HG02884 (cell line): ENCODE measurements at regions not wholly inside any gene's neighbourhood (a gene's known extent, or its start where the extent isn't known, plus 50 kb on each side); places are given as distances from the start of the nearest gene placed in this dataset.

Experiments
- ATAC-seq: cut with Tn5 transposase; IDR thresholded peaks from one replicate; pipeline ENCODE4 v1.9.1; 2021; ENCODE audit warnings: mild to moderate bottlenecking, moderate library complexity; ENCODE audit not compliant: unreplicated experiment

GRCh38 chr18:27500531-27500930, 315.4 kb upstream of the CHST9 start:
- no peak for ATAC-seq

GRCh38 chr18:27497246-27497645, 312.1 kb upstream of the CHST9 start:
- no peak for ATAC-seq

- no peak for ATAC-seq
These were observed 308.1 kb upstream of the CHST9 start for GRCh38 chr18:27493182-27493581.

- no peak for ATAC-seq
These were observed 306.7 kb upstream of the CHST9 start for GRCh38 chr18:27491772-27492171.

- no peak for ATAC-seq
These were observed 298.2 kb upstream of the CHST9 start for GRCh38 chr18:27483276-27483675.

- no peak for ATAC-seq
These were observed 293.4 kb upstream of the CHST9 start for GRCh38 chr18:27478459-27478858.

- no peak for ATAC-seq
These were observed 288.2 kb upstream of the CHST9 start for GRCh38 chr18:27473318-27473717.

GRCh38 chr18:27467073-27467472, 282.0 kb upstream of the CHST9 start:
- no peak for ATAC-seq

- no peak for ATAC-seq
These were observed 276.8 kb upstream of the CHST9 start for GRCh38 chr18:27461957-27462356.

- ATAC-seq, result no peak
These were observed 264.0 kb upstream of the CHST9 start for GRCh38 chr18:27449104-27449503.

GRCh38 chr18:27447930-27448329, 262.8 kb upstream of the CHST9 start:
- ATAC-seq, result no peak

- ATAC-seq, result no peak
These were observed 262.4 kb upstream of the CHST9 start for GRCh38 chr18:27447451-27447881.

- no peak for ATAC-seq
These were observed 245.5 kb upstream of the CHST9 start for GRCh38 chr18:27430595-27430994.

GRCh38 chr18:27428716-27429475, 243.8 kb upstream of the CHST9 start:
- ATAC-seq, result no peak

GRCh38 chr18:27428120-27428519, 243.0 kb upstream of the CHST9 start:
- no peak for ATAC-seq

- ATAC-seq, result no peak
These were observed 238.5 kb upstream of the CHST9 start for GRCh38 chr18:27423581-27423980.

GRCh38 chr18:27419646-27420045, 234.5 kb upstream of the CHST9 start:
- no peak for ATAC-seq

- no peak for ATAC-seq
These were observed 230.4 kb upstream of the CHST9 start for GRCh38 chr18:27415495-27415894.

- ATAC-seq, result no peak
These were observed 229.6 kb upstream of the CHST9 start for GRCh38 chr18:27414682-27415081.

- no peak for ATAC-seq
These were observed 228.6 kb upstream of the CHST9 start for GRCh38 chr18:27413495-27414401.

- ATAC-seq, result no peak
These were observed 227.4 kb upstream of the CHST9 start for GRCh38 chr18:27412556-27412955.

- no peak for ATAC-seq
These were observed 226.8 kb upstream of the CHST9 start for GRCh38 chr18:27411911-27412310.
